WTC11 (cell line): ENCODE measurements at regions not wholly inside any gene's neighbourhood (a gene's known extent, or its start where the extent isn't known, plus 50 kb on each side); places are given as distances from the start of the nearest gene placed in this dataset.

Experiments used
- GABPB1 ChIP-seq: sonication (generic); formaldehyde crosslinking; IDR thresholded peaks from 2 replicates; pipeline ENCODE4 v1.8.1; 2023; ENCODE audit warnings: mild to moderate bottlenecking, missing genetic modification reagents
- NR2C2 ChIP-seq: sonication (generic); formaldehyde crosslinking; IDR thresholded peaks from 2 replicates; pipeline ENCODE4 v1.8.0; 2022; ENCODE audit warnings: mild to moderate bottlenecking, missing genetic modification reagents
- SMAD4 ChIP-seq: sonication (generic); formaldehyde crosslinking; IDR thresholded peaks from 2 replicates; pipeline ENCODE4 v1.8.0; 2022; ENCODE audit warnings: mild to moderate bottlenecking, missing genetic modification reagents
- TF ChIP-seq, protein P1 (sequence below): fragments of 200-600 bp; IDR thresholded peaks from 2 replicates; pipeline ENCODE4 v1.8.0; 2022; ENCODE audit warnings: antibody characterized with exemption
- TF ChIP-seq, protein P2 (sequence below): fragments of 250-450 bp; sonication (Bioruptor Pico); IDR thresholded peaks from 2 replicates; pipeline ENCODE4 v1.9.0; 2021; ENCODE audit warnings: mild to moderate bottlenecking
- TF ChIP-seq, protein P3 (sequence below): sonication (generic); formaldehyde crosslinking; IDR thresholded peaks from 2 replicates; pipeline ENCODE4 v1.8.1; 2022; ENCODE audit warnings: mild to moderate bottlenecking, missing genetic modification reagents, moderate library complexity, borderline replicate concordance

DNA sequence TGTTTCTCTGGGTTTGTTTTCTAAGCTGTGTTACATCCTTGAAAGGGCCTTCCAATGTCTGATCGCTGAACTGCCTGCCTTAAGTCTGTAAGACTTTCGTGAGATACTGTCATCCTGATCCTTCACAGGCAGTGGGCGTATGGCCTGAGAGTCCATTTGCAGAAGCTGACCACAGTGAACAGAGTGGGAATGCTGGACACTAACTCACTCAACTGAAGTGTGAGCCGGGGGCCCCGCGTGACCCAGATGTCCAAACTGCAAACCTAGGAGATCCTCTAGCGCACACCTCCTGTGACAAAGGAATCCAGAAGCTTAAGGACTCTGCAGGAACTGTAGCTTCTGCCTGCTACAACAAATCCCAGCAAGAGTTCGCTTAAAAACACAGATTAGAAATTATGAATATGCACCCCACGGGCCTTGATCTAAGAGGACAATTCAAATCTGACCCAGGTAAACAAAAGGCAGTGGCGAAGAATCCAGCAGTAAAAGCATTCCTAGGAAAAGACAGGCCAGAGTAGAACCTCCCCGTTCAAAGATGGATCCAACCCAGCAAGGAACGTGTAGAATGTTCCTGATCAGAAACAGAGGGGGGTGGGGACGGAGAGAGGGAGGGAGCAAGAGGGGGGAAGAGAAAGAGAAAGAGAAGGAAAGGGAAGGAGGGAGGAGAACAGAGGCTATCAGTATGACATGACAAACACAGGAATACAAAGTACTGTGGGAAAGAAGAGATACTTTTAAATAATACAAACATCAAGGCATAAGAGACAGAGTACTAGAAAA, 135.0 kb upstream of the AFDN start:
- no peak for TF ChIP-seq GABPB1 (CRISPR knock-in tag)
- TF ChIP-seq, protein P1, sequence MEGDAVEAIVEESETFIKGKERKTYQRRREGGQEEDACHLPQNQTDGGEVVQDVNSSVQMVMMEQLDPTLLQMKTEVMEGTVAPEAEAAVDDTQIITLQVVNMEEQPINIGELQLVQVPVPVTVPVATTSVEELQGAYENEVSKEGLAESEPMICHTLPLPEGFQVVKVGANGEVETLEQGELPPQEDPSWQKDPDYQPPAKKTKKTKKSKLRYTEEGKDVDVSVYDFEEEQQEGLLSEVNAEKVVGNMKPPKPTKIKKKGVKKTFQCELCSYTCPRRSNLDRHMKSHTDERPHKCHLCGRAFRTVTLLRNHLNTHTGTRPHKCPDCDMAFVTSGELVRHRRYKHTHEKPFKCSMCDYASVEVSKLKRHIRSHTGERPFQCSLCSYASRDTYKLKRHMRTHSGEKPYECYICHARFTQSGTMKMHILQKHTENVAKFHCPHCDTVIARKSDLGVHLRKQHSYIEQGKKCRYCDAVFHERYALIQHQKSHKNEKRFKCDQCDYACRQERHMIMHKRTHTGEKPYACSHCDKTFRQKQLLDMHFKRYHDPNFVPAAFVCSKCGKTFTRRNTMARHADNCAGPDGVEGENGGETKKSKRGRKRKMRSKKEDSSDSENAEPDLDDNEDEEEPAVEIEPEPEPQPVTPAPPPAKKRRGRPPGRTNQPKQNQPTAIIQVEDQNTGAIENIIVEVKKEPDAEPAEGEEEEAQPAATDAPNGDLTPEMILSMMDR = no peak
- TF ChIP-seq, protein P2, sequence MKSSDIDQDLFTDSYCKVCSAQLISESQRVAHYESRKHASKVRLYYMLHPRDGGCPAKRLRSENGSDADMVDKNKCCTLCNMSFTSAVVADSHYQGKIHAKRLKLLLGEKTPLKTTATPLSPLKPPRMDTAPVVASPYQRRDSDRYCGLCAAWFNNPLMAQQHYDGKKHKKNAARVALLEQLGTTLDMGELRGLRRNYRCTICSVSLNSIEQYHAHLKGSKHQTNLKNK (CRISPR knock-in tag) = no peak
- no peak for TF ChIP-seq SMAD4 (CRISPR knock-in tag)
- TF ChIP-seq, protein P3, sequence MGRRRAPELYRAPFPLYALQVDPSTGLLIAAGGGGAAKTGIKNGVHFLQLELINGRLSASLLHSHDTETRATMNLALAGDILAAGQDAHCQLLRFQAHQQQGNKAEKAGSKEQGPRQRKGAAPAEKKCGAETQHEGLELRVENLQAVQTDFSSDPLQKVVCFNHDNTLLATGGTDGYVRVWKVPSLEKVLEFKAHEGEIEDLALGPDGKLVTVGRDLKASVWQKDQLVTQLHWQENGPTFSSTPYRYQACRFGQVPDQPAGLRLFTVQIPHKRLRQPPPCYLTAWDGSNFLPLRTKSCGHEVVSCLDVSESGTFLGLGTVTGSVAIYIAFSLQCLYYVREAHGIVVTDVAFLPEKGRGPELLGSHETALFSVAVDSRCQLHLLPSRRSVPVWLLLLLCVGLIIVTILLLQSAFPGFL (CRISPR knock-in tag) = no peak
- no peak for TF ChIP-seq NR2C2 (CRISPR knock-in tag)
